ENCODE measurements at regions not wholly inside any gene's neighbourhood (a gene's known extent, or its start where the extent isn't known, plus 50 kb on each side); places are given as distances from the start of the nearest gene placed in this dataset.
"Not testable (repeated sequence)": the region's sequence is repeated elsewhere in the genome, so short reads cannot be mapped to it uniquely, and the experiment has no call there.

DNA sequence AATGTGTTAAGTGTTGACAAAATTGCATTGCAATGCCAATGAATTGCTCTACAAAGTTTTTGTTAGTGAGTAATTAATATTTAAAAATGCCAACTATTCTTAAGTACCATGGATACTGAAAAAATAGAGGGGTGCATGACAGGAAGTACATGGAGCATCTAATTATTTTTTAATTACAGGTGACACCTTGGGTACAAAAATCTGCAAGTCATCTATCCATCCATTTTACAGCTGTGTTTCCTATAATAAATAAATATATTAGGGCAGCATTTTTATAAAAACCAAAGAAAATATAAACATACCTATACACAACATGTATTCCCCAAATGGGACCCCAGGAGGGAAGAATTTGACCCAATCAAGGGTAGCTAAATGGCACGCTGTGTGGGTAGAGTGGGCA lies 304.6 kb downstream of the XPNPEP1 start:
- no peak overlapping the region for H3K27ac ChIP-seq (ENCODE audit: low read depth, low read length, poor library complexity, severe bottlenecking)
- no peaks in the 10 kb centered on the region for H3K9me3 ChIP-seq (ENCODE audit: low read length)
- H3K79me2 ChIP-seq (ENCODE audit: insufficient read depth, low read length): no peaks in the 10 kb centered on the region
- H3K27me3 ChIP-seq (ENCODE audit: insufficient read depth, low read length): no peaks in the 10 kb centered on the region
- H3K4me2 ChIP-seq (ENCODE audit: low read length): no peak overlapping the region
- TF ChIP-seq EZH2 (IDR thresholded peaks at IDR 0.05; ENCODE audit: borderline replicate concordance, low read length): no peak
- TF ChIP-seq, protein P1, sequence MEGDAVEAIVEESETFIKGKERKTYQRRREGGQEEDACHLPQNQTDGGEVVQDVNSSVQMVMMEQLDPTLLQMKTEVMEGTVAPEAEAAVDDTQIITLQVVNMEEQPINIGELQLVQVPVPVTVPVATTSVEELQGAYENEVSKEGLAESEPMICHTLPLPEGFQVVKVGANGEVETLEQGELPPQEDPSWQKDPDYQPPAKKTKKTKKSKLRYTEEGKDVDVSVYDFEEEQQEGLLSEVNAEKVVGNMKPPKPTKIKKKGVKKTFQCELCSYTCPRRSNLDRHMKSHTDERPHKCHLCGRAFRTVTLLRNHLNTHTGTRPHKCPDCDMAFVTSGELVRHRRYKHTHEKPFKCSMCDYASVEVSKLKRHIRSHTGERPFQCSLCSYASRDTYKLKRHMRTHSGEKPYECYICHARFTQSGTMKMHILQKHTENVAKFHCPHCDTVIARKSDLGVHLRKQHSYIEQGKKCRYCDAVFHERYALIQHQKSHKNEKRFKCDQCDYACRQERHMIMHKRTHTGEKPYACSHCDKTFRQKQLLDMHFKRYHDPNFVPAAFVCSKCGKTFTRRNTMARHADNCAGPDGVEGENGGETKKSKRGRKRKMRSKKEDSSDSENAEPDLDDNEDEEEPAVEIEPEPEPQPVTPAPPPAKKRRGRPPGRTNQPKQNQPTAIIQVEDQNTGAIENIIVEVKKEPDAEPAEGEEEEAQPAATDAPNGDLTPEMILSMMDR (IDR thresholded peaks at IDR 0.05; ENCODE audit: low read length): no peak
- no peaks in the 10 kb centered on the region for H3F3A ChIP-seq (ENCODE audit: insufficient read depth, low read length)
- H3K4me3 ChIP-seq (ENCODE audit: low read depth, low read length, poor library complexity, severe bottlenecking): no peak overlapping the region
- no peaks in the 10 kb centered on the region for H4K20me1 ChIP-seq (ENCODE audit: insufficient read depth, low read length)
- no peaks in the 10 kb centered on the region for H3K4me1 ChIP-seq (ENCODE audit: insufficient read depth, low read length, severe bottlenecking)
- no peak overlapping the region for H2AFZ ChIP-seq (ENCODE audit: low read length)
- H3K36me3 ChIP-seq (ENCODE audit: insufficient read depth, low read length): no peaks in the 10 kb centered on the region
- H3K9me2 ChIP-seq (ENCODE audit: low read depth, low read length): no peaks in the 10 kb centered on the region
- no peak overlapping the region for H3K9ac ChIP-seq (ENCODE audit: low read length)

DNA sequence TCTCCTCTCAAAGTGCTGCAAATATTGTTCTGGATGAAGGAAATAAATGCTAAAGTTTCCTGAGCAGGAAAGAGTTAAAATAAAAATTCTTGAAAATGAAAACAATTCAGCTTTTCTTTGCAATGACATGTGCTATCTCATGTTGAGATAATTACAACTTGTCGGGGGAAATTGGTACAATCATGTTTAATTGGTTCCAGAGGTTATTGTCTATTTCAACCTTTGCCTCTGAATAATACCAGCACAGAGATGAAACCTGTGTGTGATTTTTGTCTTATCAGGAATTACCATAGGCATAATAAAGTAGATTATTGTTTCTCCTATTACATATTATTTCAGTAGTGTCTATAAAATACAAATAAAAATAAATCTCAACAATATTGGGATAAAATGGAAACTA lies 305.0 kb downstream of the XPNPEP1 start:
- no peak for TF ChIP-seq EZH2 (IDR thresholded peaks at IDR 0.05; ENCODE audit: borderline replicate concordance, low read length)
- TF ChIP-seq, protein P1 (IDR thresholded peaks at IDR 0.05; ENCODE audit: low read length): no peak

DNA sequence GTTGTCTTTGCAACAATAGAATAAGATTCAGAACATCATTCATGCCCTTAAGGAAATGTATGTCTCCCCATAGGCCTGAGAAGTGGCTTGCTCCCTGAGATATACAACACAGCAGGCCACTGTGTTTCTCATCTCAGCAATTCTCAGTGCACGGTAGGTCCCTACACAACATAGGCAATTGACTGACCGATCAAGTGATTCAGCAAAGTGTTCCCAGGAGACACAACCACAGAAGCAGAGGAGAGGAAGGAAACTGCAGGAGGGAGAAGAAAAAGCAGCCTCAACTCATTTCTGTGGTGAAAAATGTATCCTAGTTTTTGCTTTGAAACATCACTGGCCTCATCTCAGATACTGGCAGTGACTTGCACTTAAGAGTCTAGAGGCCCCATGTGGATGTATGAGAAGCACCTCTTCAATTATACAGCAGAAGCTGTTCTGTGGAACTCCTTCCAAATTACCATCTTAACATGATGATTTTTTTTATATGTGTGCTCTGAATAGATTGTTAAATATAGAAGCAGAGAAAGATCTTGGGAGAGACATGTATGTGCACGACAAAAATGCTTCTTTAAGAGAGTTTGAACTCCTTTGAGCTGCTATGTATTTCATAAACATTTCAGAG lies 306.8 kb downstream of the XPNPEP1 start:
- Histone ChIP-seq H3K9ac (ENCODE audit: low read length) (no peak overlapping the region), H3K27me3 (ENCODE audit: insufficient read depth, low read length) (no peaks in the 10 kb centered on the region), H4K20me1 (ENCODE audit: insufficient read depth, low read length) (no peaks in the 10 kb centered on the region), H3K4me2 (ENCODE audit: low read length) (no peak overlapping the region), H3K4me1 (ENCODE audit: insufficient read depth, low read length, severe bottlenecking) (no peaks in the 10 kb centered on the region), H3K4me3 (ENCODE audit: low read depth, low read length, poor library complexity, severe bottlenecking) (no peak overlapping the region), H2AFZ (ENCODE audit: low read length) (no peak overlapping the region), H3F3A (ENCODE audit: insufficient read depth, low read length) (no peaks in the 10 kb centered on the region), H3K9me3 (ENCODE audit: low read length) (no peaks in the 10 kb centered on the region), H3K36me3 (ENCODE audit: insufficient read depth, low read length) (no peaks in the 10 kb centered on the region), H3K9me2 (ENCODE audit: low read depth, low read length) (no peaks in the 10 kb centered on the region), H3K27ac (ENCODE audit: low read depth, low read length, poor library complexity, severe bottlenecking) (no peak overlapping the region), H3K79me2 (ENCODE audit: insufficient read depth, low read length) (no peaks in the 10 kb centered on the region)
- TF ChIP-seq EZH2 (IDR thresholded peaks at IDR 0.05; ENCODE audit: borderline replicate concordance, low read length): no peak
- TF ChIP-seq, protein P1 (IDR thresholded peaks at IDR 0.05; ENCODE audit: low read length): no peak

More for the DNA sequence above, 305.0 kb downstream of the XPNPEP1 start:
- H3K27me3 ChIP-seq (ENCODE audit: insufficient read depth, low read length): no peaks in the 10 kb centered on the region
- H3F3A ChIP-seq (ENCODE audit: insufficient read depth, low read length): no peaks in the 10 kb centered on the region
- H3K79me2 ChIP-seq (ENCODE audit: insufficient read depth, low read length): no peaks in the 10 kb centered on the region
- H3K27ac ChIP-seq (ENCODE audit: low read depth, low read length, poor library complexity, severe bottlenecking): no peak overlapping the region
- H3K36me3 ChIP-seq (ENCODE audit: insufficient read depth, low read length): no peaks in the 10 kb centered on the region
- H3K9me3 ChIP-seq (ENCODE audit: low read length): no peaks in the 10 kb centered on the region
- H3K4me1 ChIP-seq (ENCODE audit: insufficient read depth, low read length, severe bottlenecking): no peaks in the 10 kb centered on the region
- no peak overlapping the region for H3K9ac ChIP-seq (ENCODE audit: low read length)
- H4K20me1 ChIP-seq (ENCODE audit: insufficient read depth, low read length): no peaks in the 10 kb centered on the region
- no peak overlapping the region for H3K4me2 ChIP-seq (ENCODE audit: low read length)
- no peak overlapping the region for H2AFZ ChIP-seq (ENCODE audit: low read length)
- H3K4me3 ChIP-seq (ENCODE audit: low read depth, low read length, poor library complexity, severe bottlenecking): no peak overlapping the region
- H3K9me2 ChIP-seq (ENCODE audit: low read depth, low read length): no peaks in the 10 kb centered on the region

DNA sequence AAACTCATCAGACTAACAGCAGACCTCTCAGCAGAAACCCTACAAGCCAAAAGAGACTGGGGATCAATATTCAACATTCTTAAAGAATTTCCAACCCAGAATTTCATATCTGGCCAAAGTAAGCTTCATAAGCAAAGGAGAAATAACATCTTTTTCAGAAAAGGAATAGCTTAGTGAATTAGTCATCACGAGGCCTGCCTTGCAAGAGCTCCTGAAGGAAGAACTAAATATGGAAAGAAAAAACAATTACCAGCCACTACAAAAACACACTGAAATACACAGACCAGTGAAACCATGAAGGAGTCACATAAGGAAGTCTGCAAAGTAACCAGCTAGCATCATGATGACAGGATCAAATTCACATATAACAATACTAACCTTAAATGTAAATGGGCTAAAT lies 328.0 kb downstream of the XPNPEP1 start:
- H3K4me3 ChIP-seq (ENCODE audit: low read depth, low read length, poor library complexity, severe bottlenecking); H3K9me2 ChIP-seq (ENCODE audit: low read depth, low read length); H3K79me2 ChIP-seq (ENCODE audit: insufficient read depth, low read length); H3K27me3 ChIP-seq (ENCODE audit: insufficient read depth, low read length); H3K4me2 ChIP-seq (ENCODE audit: low read length); H4K20me1 ChIP-seq (ENCODE audit: insufficient read depth, low read length); H3K4me1 ChIP-seq (ENCODE audit: insufficient read depth, low read length, severe bottlenecking); H3F3A ChIP-seq (ENCODE audit: insufficient read depth, low read length); H3K36me3 ChIP-seq (ENCODE audit: insufficient read depth, low read length); H2AFZ ChIP-seq (ENCODE audit: low read length); H3K9ac ChIP-seq (ENCODE audit: low read length); H3K27ac ChIP-seq (ENCODE audit: low read depth, low read length, poor library complexity, severe bottlenecking); H3K9me3 ChIP-seq (ENCODE audit: low read length): not testable (repeated sequence)

Data from OCI-LY1 (cell line).